ENCODE measurements at regions not wholly inside any gene's neighbourhood (a gene's known extent, or its start where the extent isn't known, plus 50 kb on each side); places are given as distances from the start of the nearest gene placed in this dataset.

- no peak for TF ChIP-seq SPEN (CRISPR knock-in tag; IDR thresholded peaks at IDR 0.05; ENCODE audit: low read depth)
- no peak for TF ChIP-seq NR1H2 (CRISPR knock-in tag; IDR thresholded peaks at IDR 0.05; ENCODE audit: borderline replicate concordance, low read depth)
- TF ChIP-seq ZNF235 (CRISPR knock-in tag; IDR thresholded peaks at IDR 0.05; ENCODE audit: borderline replicate concordance) = no peak
- TF ChIP-seq LCORL (IDR thresholded peaks at IDR 0.05) = no peak
- no peak for TF ChIP-seq LCORL (CRISPR knock-in tag; IDR thresholded peaks at IDR 0.05)
- no peak for TF ChIP-seq GRHL1 (CRISPR knock-in tag; conservative IDR thresholded peaks at IDR 0.05)
- no peak for TF ChIP-seq SMC3 (IDR thresholded peaks at IDR 0.05; ENCODE audit: low read length)
- TF ChIP-seq ZNF350 (CRISPR knock-in tag; IDR thresholded peaks at IDR 0.05; ENCODE audit: borderline replicate concordance, low read depth) = no peak
- no peak for TF ChIP-seq ZNF83 (CRISPR knock-in tag; IDR thresholded peaks at IDR 0.05; ENCODE audit: borderline replicate concordance)
- no peak for TF ChIP-seq ZNF503 (CRISPR knock-in tag; IDR thresholded peaks at IDR 0.05)
- TF ChIP-seq ZNF180 (CRISPR knock-in tag; IDR thresholded peaks at IDR 0.05; ENCODE audit: borderline replicate concordance, low read depth) = no peak
These were observed 110.3 kb downstream of the DUSP10 start (continued) for GRCh38 chr1:221631556-221631955.

- Histone ChIP-seq H3K27ac (ENCODE audit: extremely low read length, insufficient read depth, low read length) (no peak overlapping the region), H3K79me2 (ENCODE audit: insufficient read depth, low read length) (no peaks in the 10 kb centered on the region), H4K20me1 (ENCODE audit: insufficient read depth, low read length) (no peaks in the 10 kb centered on the region), H3K27me3 (ENCODE audit: control insufficient read depth in 1 of 2, insufficient read depth in 2 of 2, low read length in 2 of 2) (no peaks in the 10 kb centered on the region), H3K4me2 (ENCODE audit: low read depth, low read length) (no peak overlapping the region), H3K36me3 (replicated peaks in 1 of 2; ENCODE audit: control insufficient read depth in 1 of 2, insufficient read depth in 2 of 2, low read length in 2 of 2) (no peaks in the 10 kb centered on the region), H3K9ac (ENCODE audit: insufficient read depth, low read depth, low read length) (no peak overlapping the region), H3K4me3 (replicated peaks in 1 of 3; ENCODE audit: insufficient read depth in 1 of 3, low read depth in 2 of 3, low read length in 3 of 3) (no peak overlapping the region), H2AFZ (ENCODE audit: low read length) (no peak overlapping the region), H3K4me1 (ENCODE audit: insufficient read depth, low read length) (no peaks in the 10 kb centered on the region), H3K9me3 (ENCODE audit: low read length) (no peaks in the 10 kb centered on the region)
- POLR2A ChIA-PET = no interaction called here
- FAIRE-seq = no peak
- in situ Hi-C loops (cut with HindIII; ENCODE audit: extremely low pct_ligation_motif_present, low pct_unique_long_range_greater_than_20kb) = no loop called here
- WGBS (ENCODE audit: low lambda C conversion rate) = 21% methylated on average over 4 of the region's 4 CpGs
- intact Hi-C loops (cut with micrococcal nuclease; ENCODE audit: unreplicated experiment) = no loop called here
- CTCF ChIA-PET (ENCODE audit: low intra/inter-chr PET ratio, low total read pairs) = no interaction called here
- BruUV-seq (replicated peaks) = no TSS peak
- ATAC-seq = no peak
- DNase-seq (ENCODE audit: low spot score) = no peak
- no peak for TF ChIP-seq MYPOP (CRISPR knock-in tag; IDR thresholded peaks at IDR 0.05)
- no peak for TF ChIP-seq HMGXB4 (CRISPR knock-in tag; IDR thresholded peaks at IDR 0.05; ENCODE audit: borderline replicate concordance in 1 of 2, low read depth in 1 of 2)
- TF ChIP-seq TFDP2 (CRISPR knock-in tag; IDR thresholded peaks at IDR 0.05) = no peak
- no peak for TF ChIP-seq ZNF768 (CRISPR knock-in tag; IDR thresholded peaks at IDR 0.05)
- no peak for TF ChIP-seq IKZF1 (IDR thresholded peaks at IDR 0.05)
- TF ChIP-seq ZNF337 (CRISPR knock-in tag; IDR thresholded peaks at IDR 0.05; ENCODE audit: borderline replicate concordance, low read depth) = no peak
These were observed 109.8 kb downstream of the DUSP10 start for GRCh38 chr1:221632072-221632471.

Measured in HepG2 (cell line).